ENCODE measurements at regions not wholly inside any gene's neighbourhood (a gene's known extent, or its start where the extent isn't known, plus 50 kb on each side); places are given as distances from the start of the nearest gene placed in this dataset.

DNA sequence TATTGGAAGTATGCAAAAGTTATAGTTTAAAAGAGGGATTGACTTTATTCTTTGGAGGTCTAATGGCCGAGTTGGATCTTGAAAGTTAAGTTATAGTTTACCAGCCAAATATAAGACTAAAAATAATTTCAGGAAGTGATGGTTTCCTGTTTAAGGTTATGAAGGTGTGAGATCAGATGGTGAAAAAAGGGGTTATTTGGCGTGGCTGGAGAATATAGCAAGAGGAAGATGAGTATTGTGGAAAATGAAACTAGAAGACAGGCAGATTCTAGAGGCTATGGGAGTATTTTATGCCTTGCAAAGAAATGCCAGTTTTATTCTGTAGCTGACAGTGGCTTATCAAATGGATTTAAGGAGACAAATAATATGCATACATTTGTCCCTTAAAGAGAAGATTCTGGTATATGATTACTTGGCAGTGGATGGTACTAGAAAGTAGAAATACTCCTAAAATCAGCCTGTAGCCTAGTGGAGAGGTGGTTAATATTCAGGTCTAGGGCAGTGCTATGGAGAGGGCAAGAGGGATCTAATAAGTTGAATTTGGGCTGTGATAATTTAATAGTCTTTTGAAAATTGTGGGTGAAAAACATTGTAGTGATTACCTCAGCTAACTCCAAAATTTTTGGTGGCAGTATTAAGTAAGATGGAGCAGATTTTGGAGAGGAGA is 1091.8 kb upstream of the ATXN7L3B start:
- H3K4me1 ChIP-seq (ENCODE audit: insufficient read depth, low read length) = no peaks in the 10 kb centered on the region
- no peak overlapping the region for H3K27ac Mint-ChIP-seq
- H3K4me2 ChIP-seq (ENCODE audit: insufficient read depth, insufficient read length, low read length) = no peak overlapping the region
- no peaks in the 10 kb centered on the region for H3K27me3 Mint-ChIP-seq (ENCODE audit: low read depth)
- H3K23ac ChIP-seq (ENCODE audit: insufficient read length, low read depth, low read length) = no peak overlapping the region
- H2BK5ac ChIP-seq (ENCODE audit: insufficient read length, low read length) = no peak overlapping the region
- no peak overlapping the region for H2AK5ac ChIP-seq (ENCODE audit: insufficient read length, low read length)
- H3K36me3 Mint-ChIP-seq (ENCODE audit: insufficient read depth in 1 of 3, low read depth in 3 of 3) = no peaks in the 10 kb centered on the region
- no peak overlapping the region for H2BK20ac ChIP-seq (ENCODE audit: low read depth, low read length, poor library complexity, severe bottlenecking)
- no peaks in the 10 kb centered on the region for H3K79me2 ChIP-seq (ENCODE audit: insufficient read depth, low read length)
- no peak overlapping the region for H2BK15ac ChIP-seq (ENCODE audit: low read depth, low read length)
- TF ChIP-seq, protein P1, sequence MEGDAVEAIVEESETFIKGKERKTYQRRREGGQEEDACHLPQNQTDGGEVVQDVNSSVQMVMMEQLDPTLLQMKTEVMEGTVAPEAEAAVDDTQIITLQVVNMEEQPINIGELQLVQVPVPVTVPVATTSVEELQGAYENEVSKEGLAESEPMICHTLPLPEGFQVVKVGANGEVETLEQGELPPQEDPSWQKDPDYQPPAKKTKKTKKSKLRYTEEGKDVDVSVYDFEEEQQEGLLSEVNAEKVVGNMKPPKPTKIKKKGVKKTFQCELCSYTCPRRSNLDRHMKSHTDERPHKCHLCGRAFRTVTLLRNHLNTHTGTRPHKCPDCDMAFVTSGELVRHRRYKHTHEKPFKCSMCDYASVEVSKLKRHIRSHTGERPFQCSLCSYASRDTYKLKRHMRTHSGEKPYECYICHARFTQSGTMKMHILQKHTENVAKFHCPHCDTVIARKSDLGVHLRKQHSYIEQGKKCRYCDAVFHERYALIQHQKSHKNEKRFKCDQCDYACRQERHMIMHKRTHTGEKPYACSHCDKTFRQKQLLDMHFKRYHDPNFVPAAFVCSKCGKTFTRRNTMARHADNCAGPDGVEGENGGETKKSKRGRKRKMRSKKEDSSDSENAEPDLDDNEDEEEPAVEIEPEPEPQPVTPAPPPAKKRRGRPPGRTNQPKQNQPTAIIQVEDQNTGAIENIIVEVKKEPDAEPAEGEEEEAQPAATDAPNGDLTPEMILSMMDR (conservative IDR thresholded peaks at IDR 0.05) = no peak
- 100% methylated on average over 1 of the region's 2 CpGs for WGBS (ENCODE audit: extremely low coverage, insufficient read length, low lambda C conversion rate)
- H4K5ac ChIP-seq (ENCODE audit: insufficient read length, low read depth, low read length) = no peak overlapping the region
- H2BK120ac ChIP-seq (ENCODE audit: low read depth, low read length, poor library complexity, severe bottlenecking) = no peak overlapping the region
- H3K9me3 Mint-ChIP-seq = no peaks in the 10 kb centered on the region; a peak in 1 of 5 replicates
- H3K18ac ChIP-seq (ENCODE audit: insufficient read length, low read depth, low read length) = no peak overlapping the region
- H3K23me2 ChIP-seq (ENCODE audit: insufficient read length, low read depth, low read length, poor library complexity, severe bottlenecking) = no peaks in the 10 kb centered on the region
- H3T11ph ChIP-seq (ENCODE audit: low read length) = no peak overlapping the region
- H3K27me3 ChIP-seq (ENCODE audit: insufficient read depth, low read length) = no peaks in the 10 kb centered on the region
- no peak overlapping the region for H4K91ac ChIP-seq (ENCODE audit: insufficient read length, low read depth, low read length)
- H2BK12ac ChIP-seq (ENCODE audit: insufficient read length, low read depth, low read length) = no peak overlapping the region
- H3K4ac ChIP-seq (ENCODE audit: low read depth, low read length) = no peak overlapping the region
- H3K9me3 ChIP-seq (ENCODE audit: control insufficient read depth, low read depth, low read length) = no peaks in the 10 kb centered on the region
- no peaks in the 10 kb centered on the region for H3K4me1 Mint-ChIP-seq
- H3K4me3 Mint-ChIP-seq = no peak overlapping the region
- no peak for DNase-seq
- no peak overlapping the region for H2AFZ ChIP-seq (ENCODE audit: low read length)
- no peaks in the 10 kb centered on the region for H3K79me1 ChIP-seq (ENCODE audit: insufficient read depth, low read depth, low read length, poor library complexity, severe bottlenecking)
- no peak overlapping the region for H3K27ac ChIP-seq (ENCODE audit: insufficient read length, low read depth, low read length)
- H3K9ac ChIP-seq (ENCODE audit: extremely low read depth, insufficient read length, low read length) = no peak overlapping the region
- H3K14ac ChIP-seq (ENCODE audit: insufficient read depth, low read length) = no peak overlapping the region
- no peak overlapping the region for H4K8ac ChIP-seq (replicated peaks; ENCODE audit: insufficient read length, low read depth, low read length)
- H3K56ac ChIP-seq (ENCODE audit: insufficient read length, low read depth, low read length) = no peak overlapping the region
- H4K20me1 ChIP-seq (ENCODE audit: control insufficient read depth, insufficient read depth, insufficient read length) = no peaks in the 10 kb centered on the region

Measured in H9 (cell line).